Neural cell (in vitro differentiated cells): ENCODE measurements at regions not wholly inside any gene's neighbourhood (a gene's known extent, or its start where the extent isn't known, plus 50 kb on each side); places are given as distances from the start of the nearest gene placed in this dataset.

Experiments used
- H2AFZ ChIP-seq: fragments of 200-600, 300-800 bp; sonication (generic), shearing (Covaris generic); 2 replicates; pipeline ENCODE4 v1.6.0; 2014; ENCODE audit warnings: low read depth, mild to moderate bottlenecking, antibody characterized with exemption, low read length, moderate library complexity
- H3F3A ChIP-seq: fragments of 200-600 bp; shearing (Covaris generic); 2 replicates; pipeline ENCODE4 v1.6.1; 2016; ENCODE audit warnings: mild to moderate bottlenecking, moderate library complexity, mixed read lengths, antibody characterized with exemption, low read length; ENCODE audit not compliant: insufficient read depth, poor library complexity, severe bottlenecking
- H3K27ac ChIP-seq: fragments of 200-600, 300-800 bp; sonication (generic), shearing (Covaris generic); 2 replicates; pipeline ENCODE4 v1.5.1; 2014; ENCODE audit warnings: mild to moderate bottlenecking, low read length, moderate library complexity
- H3K27me3 ChIP-seq: fragments of 300-800, 200-600 bp; sonication (generic), shearing (Covaris generic); 2 replicates; pipeline ENCODE4 v1.6.0; 2014; ENCODE audit warnings: mild to moderate bottlenecking, low read depth, low read length, moderate library complexity; ENCODE audit not compliant: insufficient read depth
- H3K36me3 ChIP-seq: fragments of 300-800, 200-600 bp; sonication (generic), shearing (Covaris generic); 2 replicates; pipeline ENCODE4 v1.5.1; 2014; ENCODE audit warnings: mild to moderate bottlenecking, antibody characterized with exemption, low read length, moderate library complexity; ENCODE audit not compliant: insufficient read depth
- H3K4me2 ChIP-seq: fragments of 300-800, 200-600 bp; sonication (generic), shearing (Covaris generic); 2 replicates; pipeline ENCODE4 v1.6.0; 2014; ENCODE audit warnings: mild to moderate bottlenecking, low read length
- H3K4me3 ChIP-seq: fragments of 300-800, 200-600 bp; sonication (generic), shearing (Covaris generic); 2 replicates; pipeline ENCODE4 v1.5.1; 2014; ENCODE audit warnings: mild to moderate bottlenecking, low read length, moderate library complexity
- H3K79me2 ChIP-seq: fragments of 200-600 bp; shearing (Covaris generic); replicated peaks from 2 replicates; pipeline ENCODE4 v1.6.0; 2014; ENCODE audit warnings: mild to moderate bottlenecking, low read length, moderate library complexity; ENCODE audit not compliant: insufficient read depth
- H3K9ac ChIP-seq: fragments of 300-800, 200-600 bp; sonication (generic), shearing (Covaris generic); 2 replicates; pipeline ENCODE4 v1.6.1; 2016; ENCODE audit warnings: mild to moderate bottlenecking, low read length, mixed read lengths
- H3K9me2 ChIP-seq: fragments of 200-600 bp; shearing (Covaris generic); 2 replicates; pipeline ENCODE4 v1.6.1; 2016; ENCODE audit warnings: mild to moderate bottlenecking, low read length, mixed read lengths; ENCODE audit not compliant: insufficient read depth
- H3K9me3 ChIP-seq: fragments of 200-600, 300-800 bp; sonication (generic), shearing (Covaris generic); 2 replicates; pipeline ENCODE4 v1.6.1; 2016; ENCODE audit warnings: mild to moderate bottlenecking, mixed run types, low read length, moderate library complexity, mixed read lengths
- H4K20me1 ChIP-seq: fragments of 200-600 bp; shearing (Covaris generic); 2 replicates; pipeline ENCODE4 v1.6.1; 2016; ENCODE audit warnings: mild to moderate bottlenecking, mixed run types; ENCODE audit not compliant: insufficient read depth
- CTCF ChIP-seq: fragments of 450-650 bp; IDR thresholded peaks from 2 replicates; pipeline ENCODE4 v1.5.1; 2014; ENCODE audit warnings: antibody characterized with exemption, mild to moderate bottlenecking, moderate library complexity; ENCODE audit not compliant: poor library complexity, severe bottlenecking
- EP300 ChIP-seq: fragments of 450-650 bp; conservative IDR thresholded peaks from 2 replicates; pipeline ENCODE4 v1.6.1; 2014; ENCODE audit warnings: antibody characterized with exemption, mild to moderate bottlenecking, moderate library complexity; ENCODE audit not compliant: poor library complexity, severe bottlenecking
- EZH2 ChIP-seq: fragments of 200-600, 300-800 bp; shearing (Covaris generic), sonication (generic); IDR thresholded peaks from 2 replicates; pipeline ENCODE4 v1.6.1; 2014; ENCODE audit warnings: antibody characterized with exemption, low read length, borderline replicate concordance, mild to moderate bottlenecking; ENCODE audit not compliant: insufficient read depth, poor library complexity, severe bottlenecking
- MXI1 ChIP-seq: fragments of 450-650 bp; conservative IDR thresholded peaks from 2 replicates; pipeline ENCODE4 v1.6.1; 2014; ENCODE audit warnings: antibody characterized with exemption, mild to moderate bottlenecking; ENCODE audit not compliant: poor library complexity, severe bottlenecking
- POLR2AphosphoS5 ChIP-seq: IDR thresholded peaks from 2 replicates; pipeline ENCODE4 v1.6.1; 2012
- RAD21 ChIP-seq: fragments of 450-650 bp; conservative IDR thresholded peaks from 2 replicates; pipeline ENCODE4 v1.6.1; 2014; ENCODE audit warnings: antibody characterized with exemption, mild to moderate bottlenecking, moderate library complexity
- SMC3 ChIP-seq: fragments of 450-650 bp; conservative IDR thresholded peaks from 2 replicates; pipeline ENCODE4 v1.6.1; 2014; ENCODE audit warnings: antibody characterized with exemption, mild to moderate bottlenecking, moderate library complexity; ENCODE audit not compliant: poor library complexity
- TAF1 ChIP-seq: IDR thresholded peaks from 2 replicates; pipeline ENCODE4 v1.6.1; 2012; ENCODE audit warnings: low read depth
- TF ChIP-seq, protein P1 (sequence below): IDR thresholded peaks from 2 replicates; pipeline ENCODE4 v1.6.1; 2012; ENCODE audit warnings: borderline replicate concordance

DNA sequence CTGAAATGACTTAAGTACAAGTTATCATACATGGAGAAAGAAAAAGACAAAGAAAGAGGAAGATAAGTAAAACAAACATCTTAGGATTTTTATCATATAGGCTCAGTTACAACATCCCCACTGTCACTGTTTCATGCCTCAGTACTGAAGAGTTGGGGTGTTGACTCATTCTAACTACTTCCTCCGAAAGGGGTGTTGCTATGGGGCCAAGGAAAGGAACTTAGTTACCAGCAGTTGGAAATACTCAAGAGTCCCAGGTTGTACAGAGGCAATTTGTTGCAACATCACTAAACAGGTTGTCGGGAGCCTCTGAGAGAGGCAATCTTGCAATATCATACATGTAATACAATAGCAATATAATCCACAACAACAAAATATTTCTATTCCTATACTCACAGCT lies 1264.7 kb downstream of the PCDH7 start:
- TF ChIP-seq RAD21 (no peak), EZH2 (no peak), SMC3 (no peak)
- Histone ChIP-seq H3K4me3 (no peak overlapping the region), H3K9ac (no peak overlapping the region), H3K27ac (no peak overlapping the region), H3K27me3 (no peaks in the 10 kb centered on the region), H3K9me2 (no peaks in the 10 kb centered on the region), H2AFZ (no peak overlapping the region), H3K9me3 (no peaks in the 10 kb centered on the region), H4K20me1 (no peaks in the 10 kb centered on the region), H3K4me2 (no peak overlapping the region), H3K36me3 (no peaks in the 10 kb centered on the region), H3F3A (no peaks in the 10 kb centered on the region), H3K79me2 (no peaks in the 10 kb centered on the region)

DNA sequence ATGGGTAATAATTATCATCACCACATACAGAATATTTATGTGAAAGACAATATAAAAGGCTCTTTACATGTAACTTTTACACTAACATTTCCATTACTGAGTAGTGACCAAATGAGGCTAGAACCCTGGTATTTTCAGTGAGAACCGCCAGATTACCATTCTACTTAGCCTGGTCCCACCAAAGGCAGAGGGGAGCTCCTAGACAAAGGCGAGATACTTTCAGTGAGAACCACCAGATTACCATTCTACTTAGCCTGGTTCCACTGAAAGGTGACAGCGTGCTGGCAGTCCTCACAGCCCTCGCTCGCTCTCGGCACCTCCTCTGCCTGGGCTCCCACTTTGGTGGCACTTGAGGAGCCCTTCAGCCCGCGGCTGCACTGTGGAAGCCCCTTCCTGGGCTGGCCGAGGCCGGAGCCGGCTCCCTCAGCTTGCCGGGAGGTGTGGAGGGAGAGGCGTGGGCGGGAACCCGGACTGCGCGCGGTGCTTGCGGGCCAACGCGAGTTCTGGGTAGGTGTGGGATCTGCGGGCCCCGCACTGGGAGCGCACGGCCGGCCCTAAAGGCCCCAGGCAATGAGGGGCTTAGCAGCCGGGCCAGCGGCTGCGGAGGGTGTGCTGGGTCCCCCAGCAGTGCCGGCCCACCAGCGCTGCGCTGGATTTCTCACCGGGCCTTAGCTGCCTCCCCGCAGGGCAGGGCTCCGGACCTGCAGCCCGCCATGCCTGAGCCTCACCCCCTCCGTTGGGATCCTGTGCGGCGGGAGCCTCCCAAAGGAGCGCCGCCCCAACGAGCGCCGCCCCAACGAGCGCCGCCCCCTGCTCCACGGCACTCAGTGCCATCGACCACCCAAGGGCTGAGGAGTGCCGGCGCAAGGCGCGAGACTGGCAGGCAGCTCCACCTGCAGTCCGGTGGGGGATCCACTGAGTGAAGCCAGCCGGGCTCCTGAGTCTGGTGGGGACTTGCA lies 1276.1 kb downstream of the PCDH7 start:
- Histone ChIP-seq H2AFZ (no peak overlapping the region), H3K36me3 (no peaks in the 10 kb centered on the region), H3K27me3 (no peaks in the 10 kb centered on the region), H3K79me2 (no peaks in the 10 kb centered on the region), H3K4me2 (no peak overlapping the region), H3K27ac (no peak overlapping the region), H3K9me3 (no peaks in the 10 kb centered on the region), H3F3A (no peaks in the 10 kb centered on the region), H3K9me2 (no peaks in the 10 kb centered on the region), H4K20me1 (no peaks in the 10 kb centered on the region), H3K9ac (no peak overlapping the region), H3K4me3 (no peak overlapping the region)
- TF ChIP-seq EZH2, result no peak
- TF ChIP-seq TAF1, result no peak
- no peak for TF ChIP-seq SMC3
- TF ChIP-seq, protein P1, sequence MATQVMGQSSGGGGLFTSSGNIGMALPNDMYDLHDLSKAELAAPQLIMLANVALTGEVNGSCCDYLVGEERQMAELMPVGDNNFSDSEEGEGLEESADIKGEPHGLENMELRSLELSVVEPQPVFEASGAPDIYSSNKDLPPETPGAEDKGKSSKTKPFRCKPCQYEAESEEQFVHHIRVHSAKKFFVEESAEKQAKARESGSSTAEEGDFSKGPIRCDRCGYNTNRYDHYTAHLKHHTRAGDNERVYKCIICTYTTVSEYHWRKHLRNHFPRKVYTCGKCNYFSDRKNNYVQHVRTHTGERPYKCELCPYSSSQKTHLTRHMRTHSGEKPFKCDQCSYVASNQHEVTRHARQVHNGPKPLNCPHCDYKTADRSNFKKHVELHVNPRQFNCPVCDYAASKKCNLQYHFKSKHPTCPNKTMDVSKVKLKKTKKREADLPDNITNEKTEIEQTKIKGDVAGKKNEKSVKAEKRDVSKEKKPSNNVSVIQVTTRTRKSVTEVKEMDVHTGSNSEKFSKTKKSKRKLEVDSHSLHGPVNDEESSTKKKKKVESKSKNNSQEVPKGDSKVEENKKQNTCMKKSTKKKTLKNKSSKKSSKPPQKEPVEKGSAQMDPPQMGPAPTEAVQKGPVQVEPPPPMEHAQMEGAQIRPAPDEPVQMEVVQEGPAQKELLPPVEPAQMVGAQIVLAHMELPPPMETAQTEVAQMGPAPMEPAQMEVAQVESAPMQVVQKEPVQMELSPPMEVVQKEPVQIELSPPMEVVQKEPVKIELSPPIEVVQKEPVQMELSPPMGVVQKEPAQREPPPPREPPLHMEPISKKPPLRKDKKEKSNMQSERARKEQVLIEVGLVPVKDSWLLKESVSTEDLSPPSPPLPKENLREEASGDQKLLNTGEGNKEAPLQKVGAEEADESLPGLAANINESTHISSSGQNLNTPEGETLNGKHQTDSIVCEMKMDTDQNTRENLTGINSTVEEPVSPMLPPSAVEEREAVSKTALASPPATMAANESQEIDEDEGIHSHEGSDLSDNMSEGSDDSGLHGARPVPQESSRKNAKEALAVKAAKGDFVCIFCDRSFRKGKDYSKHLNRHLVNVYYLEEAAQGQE, result no peak

GRCh38 chr4:31998807-31999206 lies 1278.6 kb downstream of the PCDH7 start:
- no peak overlapping the region for H3K4me3 ChIP-seq

More at GRCh38 chr4:31998807-31999206, 1278.6 kb downstream of the PCDH7 start:
- H3K27ac ChIP-seq, result no peak overlapping the region
- no peaks in the 10 kb centered on the region for H3K9me3 ChIP-seq
- no peaks in the 10 kb centered on the region for H3K36me3 ChIP-seq
- H3K27me3 ChIP-seq, result no peaks in the 10 kb centered on the region
- TF ChIP-seq MXI1 (no peak), SMC3 (no peak), RAD21 (no peak), TAF1 (no peak), EP300 (no peak), EZH2 (no peak), CTCF (no peak), POLR2AphosphoS5 (no peak)
- TF ChIP-seq, protein P1, result no peak
- no peaks in the 10 kb centered on the region for H3K9me2 ChIP-seq
- H3F3A ChIP-seq, result no peaks in the 10 kb centered on the region
- no peak overlapping the region for H3K9ac ChIP-seq
- H2AFZ ChIP-seq, result no peak overlapping the region
- H4K20me1 ChIP-seq, result no peaks in the 10 kb centered on the region
- no peaks in the 10 kb centered on the region for H3K79me2 ChIP-seq
- H3K4me2 ChIP-seq, result no peak overlapping the region
